NOMO-1 treated with DMSO at 0.1 percent for 48 hours (cell line): ENCODE measurements at regions not wholly inside any gene's neighbourhood (a gene's known extent, or its start where the extent isn't known, plus 50 kb on each side); places are given as distances from the start of the nearest gene placed in this dataset.

Source experiments
- DNase-seq: peaks from one replicate; lab custom pipeline; 2025; ENCODE audit not compliant: unreplicated experiment; lab: John Stamatoyannopoulos, UW

- no peak for DNase-seq
Observed at GRCh38 chr2:8513601-8514273, 168.1 kb upstream of the ID2 start.

- DNase-seq, result no peak
Observed at GRCh38 chr2:8514274-8514662, 167.6 kb upstream of the ID2 start.

GRCh38 chr2:8514796-8515758, 166.8 kb upstream of the ID2 start:
- DNase-seq, result peak; percentile 95

- peak; percentile 47 for DNase-seq
Observed at GRCh38 chr2:8515864-8516533, 165.9 kb upstream of the ID2 start.

- DNase-seq, result no peak
Observed at GRCh38 chr2:8517850-8518498, 163.9 kb upstream of the ID2 start.

GRCh38 chr2:8518979-8519668, 162.7 kb upstream of the ID2 start:
- DNase-seq, result no peak

GRCh38 chr2:8520791-8521344, 161.0 kb upstream of the ID2 start:
- DNase-seq, result no peak

- DNase-seq, result no peak
Observed at GRCh38 chr2:8522687-8523086, 159.2 kb upstream of the ID2 start.

- DNase-seq, result no peak
Observed at GRCh38 chr2:8524388-8524787, 157.5 kb upstream of the ID2 start.

GRCh38 chr2:8524823-8525222, 157.0 kb upstream of the ID2 start:
- no peak for DNase-seq

GRCh38 chr2:8525236-8525581, 156.6 kb upstream of the ID2 start:
- no peak for DNase-seq

GRCh38 chr2:8525582-8526402, 156.1 kb upstream of the ID2 start:
- peak; percentile 74 for DNase-seq

- no peak for DNase-seq
Observed at GRCh38 chr2:8526403-8526696, 155.5 kb upstream of the ID2 start.

- no peak for DNase-seq
Observed at GRCh38 chr2:8527031-8527430, 154.8 kb upstream of the ID2 start.

GRCh38 chr2:8527676-8528075, 154.2 kb upstream of the ID2 start:
- DNase-seq, result no peak

GRCh38 chr2:8528863-8529262, 153.0 kb upstream of the ID2 start:
- DNase-seq, result no peak

GRCh38 chr2:8529706-8530277, 152.1 kb upstream of the ID2 start:
- DNase-seq, result no peak

- DNase-seq, result no peak
Observed at GRCh38 chr2:8531481-8531880, 150.4 kb upstream of the ID2 start.

GRCh38 chr2:8532438-8532837, 149.4 kb upstream of the ID2 start:
- no peak for DNase-seq

GRCh38 chr2:8533923-8534322, 147.9 kb upstream of the ID2 start:
- no peak for DNase-seq
